ENCODE measurements at regions not wholly inside any gene's neighbourhood (a gene's known extent, or its start where the extent isn't known, plus 50 kb on each side); places are given as distances from the start of the nearest gene placed in this dataset.
"Not testable (repeated sequence)": the region's sequence is repeated elsewhere in the genome, so short reads cannot be mapped to it uniquely, and the experiment has no call there.

DNA sequence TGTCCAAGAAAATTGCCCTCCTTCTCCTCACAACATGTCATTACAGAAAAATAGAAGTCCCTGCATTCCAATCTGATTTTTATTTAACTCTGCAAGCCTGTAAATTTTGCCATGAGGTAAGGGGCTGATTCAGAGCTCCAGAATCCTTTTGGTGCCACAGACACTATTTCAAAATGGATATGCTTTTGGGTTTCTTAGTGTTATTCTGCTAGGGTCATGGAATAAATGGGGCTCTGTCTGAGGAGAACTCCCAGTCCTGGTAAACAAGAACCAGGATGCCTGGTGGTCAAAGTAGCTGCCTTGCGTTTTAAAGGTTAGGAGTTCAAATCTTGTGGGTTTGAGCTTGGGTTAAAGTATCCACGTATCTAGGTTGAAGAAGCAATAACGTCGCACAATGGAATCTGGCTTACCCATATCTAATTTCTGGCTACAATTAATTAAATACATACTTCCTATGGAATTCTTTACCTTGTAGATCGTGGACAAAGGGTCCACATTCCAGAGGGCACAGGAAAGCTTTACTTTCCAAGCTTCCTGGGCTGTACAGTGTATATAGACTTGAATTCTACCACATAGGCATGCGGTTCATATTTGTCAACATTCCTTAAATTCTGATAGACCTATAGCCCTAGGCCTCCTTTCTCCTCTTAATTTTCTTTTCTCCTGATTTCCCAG lies 98.0 kb upstream of the CDC42BPA start:
- no peak overlapping the region for H3K4me3 Mint-ChIP-seq (ENCODE audit: unreplicated experiment)
- peaks cover 2% of the 10 kb centered on the region for H3K4me1 Mint-ChIP-seq (ENCODE audit: unreplicated experiment)
- TF ChIP-seq, protein P1, sequence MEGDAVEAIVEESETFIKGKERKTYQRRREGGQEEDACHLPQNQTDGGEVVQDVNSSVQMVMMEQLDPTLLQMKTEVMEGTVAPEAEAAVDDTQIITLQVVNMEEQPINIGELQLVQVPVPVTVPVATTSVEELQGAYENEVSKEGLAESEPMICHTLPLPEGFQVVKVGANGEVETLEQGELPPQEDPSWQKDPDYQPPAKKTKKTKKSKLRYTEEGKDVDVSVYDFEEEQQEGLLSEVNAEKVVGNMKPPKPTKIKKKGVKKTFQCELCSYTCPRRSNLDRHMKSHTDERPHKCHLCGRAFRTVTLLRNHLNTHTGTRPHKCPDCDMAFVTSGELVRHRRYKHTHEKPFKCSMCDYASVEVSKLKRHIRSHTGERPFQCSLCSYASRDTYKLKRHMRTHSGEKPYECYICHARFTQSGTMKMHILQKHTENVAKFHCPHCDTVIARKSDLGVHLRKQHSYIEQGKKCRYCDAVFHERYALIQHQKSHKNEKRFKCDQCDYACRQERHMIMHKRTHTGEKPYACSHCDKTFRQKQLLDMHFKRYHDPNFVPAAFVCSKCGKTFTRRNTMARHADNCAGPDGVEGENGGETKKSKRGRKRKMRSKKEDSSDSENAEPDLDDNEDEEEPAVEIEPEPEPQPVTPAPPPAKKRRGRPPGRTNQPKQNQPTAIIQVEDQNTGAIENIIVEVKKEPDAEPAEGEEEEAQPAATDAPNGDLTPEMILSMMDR (IDR thresholded peaks at IDR 0.05; ENCODE audit: unreplicated experiment) = no peak
- H3K36me3 Mint-ChIP-seq (ENCODE audit: low read depth, unreplicated experiment) = no peaks in the 10 kb centered on the region
- H3K9me3 Mint-ChIP-seq (ENCODE audit: unreplicated experiment) = no peaks in the 10 kb centered on the region
- H3K27ac Mint-ChIP-seq (ENCODE audit: unreplicated experiment) = no peak overlapping the region
- no peaks in the 10 kb centered on the region for H3K27me3 Mint-ChIP-seq (ENCODE audit: unreplicated experiment)
- DNase-seq (ENCODE audit: low spot score) = no peak

DNA sequence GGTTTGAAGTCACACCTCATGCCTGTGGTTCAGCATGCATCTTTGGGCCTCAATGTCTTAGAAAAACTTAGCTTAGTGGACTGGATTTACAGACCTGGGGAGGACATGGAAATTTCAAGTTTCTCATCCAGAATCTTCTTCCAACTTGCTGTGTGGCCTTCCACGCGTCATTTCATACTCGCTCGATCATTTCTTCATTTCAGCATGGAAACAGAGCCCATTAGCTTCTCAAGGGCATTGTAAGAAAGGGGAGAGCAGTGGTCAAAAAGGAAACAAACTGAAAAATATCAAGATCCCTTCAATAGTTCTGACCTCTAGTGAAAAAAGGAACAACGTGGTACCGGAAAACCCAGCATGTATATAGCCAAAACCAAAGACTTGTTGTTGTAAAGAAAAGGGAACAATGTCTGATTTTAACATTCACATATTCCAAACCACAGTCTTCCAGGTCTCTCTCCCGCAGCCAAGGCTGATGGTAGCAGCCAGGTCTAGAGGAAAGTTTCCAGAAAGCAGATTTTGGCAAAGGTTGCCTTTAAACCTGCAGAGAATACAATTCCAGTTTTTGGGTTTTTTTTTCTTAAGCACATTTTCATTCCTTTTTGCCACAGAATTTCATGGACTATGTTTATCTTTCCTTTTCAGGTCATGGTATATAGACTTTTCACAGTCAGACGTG lies 97.0 kb upstream of the CDC42BPA start:
- TF ChIP-seq, protein P1 (IDR thresholded peaks at IDR 0.05; ENCODE audit: unreplicated experiment) = no peak
- DNase-seq (ENCODE audit: low spot score) = no peak
- Mint-ChIP-seq H3K4me3 (ENCODE audit: unreplicated experiment) (no peak overlapping the region), H3K4me1 (ENCODE audit: unreplicated experiment) (peaks cover 2% of the 10 kb centered on the region), H3K27me3 (ENCODE audit: unreplicated experiment) (peaks cover 2% of the 10 kb centered on the region), H3K9me3 (ENCODE audit: unreplicated experiment) (no peaks in the 10 kb centered on the region), H3K27ac (ENCODE audit: unreplicated experiment) (no peak overlapping the region), H3K36me3 (ENCODE audit: low read depth, unreplicated experiment) (no peaks in the 10 kb centered on the region)

DNA sequence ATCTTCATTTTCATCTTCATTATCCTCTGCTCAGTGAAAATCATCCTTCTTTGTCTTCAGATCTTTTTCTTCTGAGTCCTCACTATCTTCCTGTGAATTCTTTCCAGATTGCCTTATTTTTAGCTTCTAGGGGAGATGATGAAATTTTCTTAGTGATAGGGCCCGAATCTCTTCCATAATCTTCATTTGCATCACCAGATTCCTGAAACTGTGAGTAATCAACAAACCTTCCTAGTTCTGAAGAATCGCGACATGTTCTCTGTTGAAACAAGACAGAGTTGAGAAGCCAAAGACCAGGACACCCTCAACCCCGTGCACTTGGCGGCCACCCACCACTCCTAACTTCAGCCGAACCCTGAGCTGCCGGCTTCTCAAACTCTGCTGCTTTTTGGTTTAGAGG lies 92.8 kb upstream of the CDC42BPA start:
- H3K4me3 Mint-ChIP-seq (ENCODE audit: unreplicated experiment) = no peak overlapping the region
- no peak for DNase-seq (ENCODE audit: low spot score)

DNA sequence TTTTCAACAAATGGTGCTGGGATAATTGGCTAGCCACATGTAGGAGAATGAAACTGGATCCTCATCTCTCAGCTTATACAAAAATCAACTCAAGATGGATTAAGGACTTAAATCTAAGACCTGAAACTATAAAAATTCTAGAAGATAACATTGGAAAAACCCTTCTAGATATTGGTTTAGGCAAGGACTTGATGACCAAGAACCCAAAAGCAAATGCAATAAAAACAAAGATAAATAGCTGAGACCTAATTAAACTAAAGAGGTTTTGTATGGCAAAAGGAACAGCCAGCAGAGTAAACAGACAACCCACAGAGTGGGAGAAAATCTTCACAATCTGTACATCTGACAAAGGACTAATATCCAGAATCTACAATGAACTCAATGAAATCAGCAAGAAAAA lies 88.0 kb upstream of the CDC42BPA start:
- not testable (repeated sequence) for H3K4me1 Mint-ChIP-seq (ENCODE audit: unreplicated experiment); H3K4me3 Mint-ChIP-seq (ENCODE audit: unreplicated experiment); H3K36me3 Mint-ChIP-seq (ENCODE audit: low read depth, unreplicated experiment); H3K27me3 Mint-ChIP-seq (ENCODE audit: unreplicated experiment); H3K9me3 Mint-ChIP-seq (ENCODE audit: unreplicated experiment); DNase-seq (ENCODE audit: low spot score); H3K27ac Mint-ChIP-seq (ENCODE audit: unreplicated experiment)

More for the DNA sequence above, 92.8 kb upstream of the CDC42BPA start:
- TF ChIP-seq, protein P1 (IDR thresholded peaks at IDR 0.05; ENCODE audit: unreplicated experiment) = no peak
- H3K4me1 Mint-ChIP-seq (ENCODE audit: unreplicated experiment) = no peaks in the 10 kb centered on the region
- no peaks in the 10 kb centered on the region for H3K36me3 Mint-ChIP-seq (ENCODE audit: low read depth, unreplicated experiment)
- H3K27me3 Mint-ChIP-seq (ENCODE audit: unreplicated experiment) = peaks cover 3% of the 10 kb centered on the region
- no peak overlapping the region for H3K27ac Mint-ChIP-seq (ENCODE audit: unreplicated experiment)
- no peaks in the 10 kb centered on the region for H3K9me3 Mint-ChIP-seq (ENCODE audit: unreplicated experiment)

DNA sequence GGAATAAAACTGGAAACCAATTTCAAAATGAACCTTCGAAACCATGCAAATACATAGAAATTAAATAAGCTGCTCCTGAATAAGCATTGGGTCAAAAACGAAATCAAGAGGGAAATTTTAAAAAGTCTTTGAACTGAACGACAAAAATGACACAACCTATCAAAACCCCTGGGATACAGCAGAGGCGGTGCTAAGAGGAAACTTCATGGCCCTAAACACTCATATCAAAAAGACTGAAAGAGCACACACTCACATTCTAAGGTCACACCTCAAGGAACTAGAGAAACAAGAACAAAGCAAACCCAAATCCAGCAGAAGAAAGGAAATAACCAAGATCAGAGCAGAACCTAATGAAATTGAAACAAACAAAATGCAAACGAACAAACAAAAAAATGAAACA lies 85.2 kb upstream of the CDC42BPA start:
- H3K9me3 Mint-ChIP-seq (ENCODE audit: unreplicated experiment) = no peaks in the 10 kb centered on the region
- peaks cover 1% of the 10 kb centered on the region for H3K27me3 Mint-ChIP-seq (ENCODE audit: unreplicated experiment)
- no peak overlapping the region for H3K4me3 Mint-ChIP-seq (ENCODE audit: unreplicated experiment)
- H3K4me1 Mint-ChIP-seq (ENCODE audit: unreplicated experiment) = peaks cover 3% of the 10 kb centered on the region
- TF ChIP-seq, protein P1 (IDR thresholded peaks at IDR 0.05; ENCODE audit: unreplicated experiment) = no peak
- H3K36me3 Mint-ChIP-seq (ENCODE audit: low read depth, unreplicated experiment) = no peaks in the 10 kb centered on the region
- DNase-seq (ENCODE audit: low spot score) = no peak
- no peak overlapping the region for H3K27ac Mint-ChIP-seq (ENCODE audit: unreplicated experiment)
